Ectodermal cell (in vitro differentiated cells): ENCODE measurements at regions not wholly inside any gene's neighbourhood (a gene's known extent, or its start where the extent isn't known, plus 50 kb on each side); places are given as distances from the start of the nearest gene placed in this dataset.

Experiments
- H3K27ac ChIP-seq: 2 replicates; pipeline ENCODE4 v1.7.0; 2013; ENCODE audit warnings: mild to moderate bottlenecking, low read depth, low read length; ENCODE audit not compliant: insufficient read depth, poor library complexity, severe bottlenecking
- H3K27me3 ChIP-seq: 2 replicates; pipeline ENCODE4 v1.7.0; 2013; ENCODE audit warnings: mild to moderate bottlenecking, low read length; ENCODE audit not compliant: insufficient read depth, control insufficient read depth, poor library complexity, severe bottlenecking
- H3K36me3 ChIP-seq: one replicate; pipeline ENCODE4 v1.7.0; 2013; ENCODE audit warnings: low read length; ENCODE audit not compliant: control insufficient read depth, insufficient read depth
- H3K4me1 ChIP-seq: one replicate; pipeline ENCODE4 v1.7.0; 2013; ENCODE audit warnings: low read length; ENCODE audit not compliant: control insufficient read depth, insufficient read depth
- H3K4me3 ChIP-seq: 2 replicates; pipeline ENCODE4 v1.7.0; 2013; ENCODE audit warnings: low read depth, low read length, control low read depth; ENCODE audit not compliant: insufficient read depth
- H3K9me3 ChIP-seq: 2 replicates; pipeline ENCODE4 v1.7.0; 2013; ENCODE audit warnings: mild to moderate bottlenecking, low read length, moderate library complexity; ENCODE audit not compliant: control insufficient read depth
- WGBS, 2 experiments: methylation state at CpG; one replicate each; pipeline ENCODE4 v1.1.7; 2013; ENCODE audit warnings: missing lambda C conversion rate in 2 of 2; 5-methylcytosine and 5-hydroxymethylcytosine counted together

- Histone ChIP-seq H3K4me3 (no peak overlapping the region), H3K9me3 (no peaks in the 10 kb centered on the region), H3K27me3 (no peaks in the 10 kb centered on the region), H3K36me3 (no peaks in the 10 kb centered on the region), H3K4me1 (no peaks in the 10 kb centered on the region), H3K27ac (no peak overlapping the region)
- 97 to 99% methylated on average over 9 of the region's 9 CpGs for WGBS, 2 experiments
Observed at GRCh38 chr15:81954158-81954783, 91.5 kb downstream of the MEX3B start.

DNA sequence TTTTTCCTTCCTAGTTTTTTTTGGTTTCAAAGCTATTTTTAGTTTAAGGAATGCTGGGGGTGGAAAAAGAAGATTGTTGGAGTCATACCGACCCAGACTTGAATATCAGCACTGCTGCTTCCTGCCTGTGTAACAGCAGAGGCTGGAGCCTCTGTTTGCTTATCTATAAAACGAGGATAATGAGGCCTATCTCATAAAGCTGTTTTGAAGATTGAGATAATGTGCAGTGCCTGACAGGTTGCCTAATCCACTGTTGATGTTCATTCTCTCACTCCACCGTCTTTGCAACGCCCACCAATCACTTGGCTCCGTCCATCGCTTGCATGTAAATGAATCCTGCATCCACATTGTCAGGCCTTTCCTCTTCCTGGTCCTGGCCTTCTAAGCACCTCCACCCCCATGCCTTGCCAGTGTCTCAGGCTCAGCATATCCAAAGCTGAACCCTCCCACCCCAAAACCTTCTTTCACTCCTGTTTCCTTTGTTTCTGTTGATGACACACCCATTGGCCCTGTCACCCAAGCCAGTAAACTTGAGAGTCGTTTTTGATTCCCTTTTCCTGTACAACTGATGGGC, 94.9 kb downstream of the MEX3B start:
- Histone ChIP-seq H3K4me3 (no peak overlapping the region), H3K9me3 (no peaks in the 10 kb centered on the region), H3K27me3 (no peaks in the 10 kb centered on the region), H3K36me3 (no peaks in the 10 kb centered on the region), H3K4me1 (no peaks in the 10 kb centered on the region), H3K27ac (no peak overlapping the region)
- 88 to 90% methylated on average over 7 of the region's 7 CpGs for WGBS, 2 experiments

DNA sequence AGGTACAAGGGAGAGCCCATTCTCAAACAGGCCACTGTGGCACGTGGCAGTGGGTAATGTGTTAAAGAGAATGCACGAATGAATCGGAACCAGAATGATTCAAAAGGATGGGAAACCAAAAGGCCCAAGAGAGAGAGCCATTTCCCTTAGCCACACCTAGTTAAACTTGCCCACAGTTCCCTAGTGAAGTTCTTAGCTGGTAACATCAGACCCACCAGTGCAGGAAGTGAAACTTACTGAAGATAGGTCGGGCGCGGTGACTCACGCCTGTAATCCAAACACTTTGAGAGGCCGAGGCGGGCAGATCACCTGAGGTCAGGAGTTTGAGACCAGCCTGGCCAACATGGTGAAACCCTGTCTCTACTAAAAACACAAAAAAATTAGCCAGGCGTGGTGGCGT, 97.1 kb downstream of the MEX3B start:
- no peaks in the 10 kb centered on the region for H3K27me3 ChIP-seq
- no peak overlapping the region for H3K27ac ChIP-seq
- H3K4me3 ChIP-seq, result no peak overlapping the region
- H3K4me1 ChIP-seq, result no peaks in the 10 kb centered on the region
- no peaks in the 10 kb centered on the region for H3K9me3 ChIP-seq
- 93 to 94% methylated on average over 11 of the region's 11 CpGs for WGBS, 2 experiments
- no peaks in the 10 kb centered on the region for H3K36me3 ChIP-seq

- Histone ChIP-seq H3K27ac (no peak overlapping the region), H3K36me3 (no peaks in the 10 kb centered on the region), H3K27me3 (no peaks in the 10 kb centered on the region), H3K4me3 (no peak overlapping the region), H3K4me1 (no peaks in the 10 kb centered on the region), H3K9me3 (no peaks in the 10 kb centered on the region)
- 93 to 94% methylated on average over 8 of the region's 8 CpGs for WGBS, 2 experiments
Observed at GRCh38 chr15:81948222-81948621, 97.6 kb downstream of the MEX3B start.

DNA sequence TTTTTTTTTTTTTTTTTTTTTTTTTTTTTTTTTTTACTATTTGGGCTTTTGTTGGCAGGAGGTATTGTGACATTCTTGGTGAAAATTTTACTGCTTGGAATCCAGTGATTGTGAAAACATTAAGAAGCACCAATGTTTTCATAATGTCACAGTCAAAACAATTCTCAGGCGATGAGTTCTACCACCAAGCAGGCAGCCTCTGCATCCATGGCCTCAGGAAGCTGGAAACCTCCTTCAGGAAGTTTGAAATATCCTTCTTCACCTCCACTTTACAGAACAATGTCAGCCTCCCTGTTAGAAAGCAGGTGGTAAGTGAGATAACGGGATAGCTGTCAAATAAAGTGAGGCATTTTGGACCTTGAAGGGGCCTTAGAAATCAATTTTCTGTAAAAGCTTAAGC, 98.3 kb downstream of the MEX3B start:
- no peaks in the 10 kb centered on the region for H3K27me3 ChIP-seq
- no peak overlapping the region for H3K4me3 ChIP-seq
- WGBS, 2 experiments, result 91% methylated on average over 2 of the region's 2 CpGs
- H3K4me1 ChIP-seq, result no peaks in the 10 kb centered on the region
- H3K9me3 ChIP-seq, result no peaks in the 10 kb centered on the region
- no peak overlapping the region for H3K27ac ChIP-seq
- no peaks in the 10 kb centered on the region for H3K36me3 ChIP-seq

DNA sequence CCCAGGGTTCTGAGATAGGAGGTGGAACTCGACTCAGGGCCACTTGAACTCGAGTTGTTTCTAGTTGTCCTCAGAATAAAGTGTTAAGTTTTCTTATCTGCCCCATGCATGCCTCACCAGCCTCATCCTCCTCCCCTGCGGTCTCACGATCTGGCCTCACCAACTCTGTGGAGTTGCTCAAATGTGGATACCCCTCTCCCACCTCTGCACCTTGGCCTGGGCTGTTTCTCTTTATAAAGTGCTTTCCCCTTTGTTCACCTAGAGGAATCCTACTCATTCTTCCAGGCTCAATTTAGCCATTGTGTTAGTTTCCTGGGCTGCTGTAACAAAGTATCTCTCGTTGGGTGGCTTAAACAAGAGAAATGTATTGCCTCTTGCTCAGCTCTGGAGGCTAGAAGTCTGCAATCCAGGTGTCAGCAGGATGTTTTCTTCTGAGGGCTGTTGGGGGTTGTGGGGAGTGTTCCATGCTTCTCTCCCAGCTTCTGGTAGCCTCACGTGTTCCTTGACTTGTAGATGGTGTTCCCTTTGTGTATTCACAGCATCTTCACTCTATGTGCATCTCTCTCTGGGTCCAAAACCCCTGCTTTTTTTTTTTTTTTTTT, 100.7 kb downstream of the MEX3B start:
- Histone ChIP-seq H3K27ac (no peak overlapping the region), H3K36me3 (no peaks in the 10 kb centered on the region), H3K4me3 (no peak overlapping the region), H3K4me1 (peaks cover 4% of the 10 kb centered on the region), H3K27me3 (no peaks in the 10 kb centered on the region), H3K9me3 (no peaks in the 10 kb centered on the region)
- 82 to 88% methylated on average over 6 of the region's 6 CpGs for WGBS, 2 experiments

DNA sequence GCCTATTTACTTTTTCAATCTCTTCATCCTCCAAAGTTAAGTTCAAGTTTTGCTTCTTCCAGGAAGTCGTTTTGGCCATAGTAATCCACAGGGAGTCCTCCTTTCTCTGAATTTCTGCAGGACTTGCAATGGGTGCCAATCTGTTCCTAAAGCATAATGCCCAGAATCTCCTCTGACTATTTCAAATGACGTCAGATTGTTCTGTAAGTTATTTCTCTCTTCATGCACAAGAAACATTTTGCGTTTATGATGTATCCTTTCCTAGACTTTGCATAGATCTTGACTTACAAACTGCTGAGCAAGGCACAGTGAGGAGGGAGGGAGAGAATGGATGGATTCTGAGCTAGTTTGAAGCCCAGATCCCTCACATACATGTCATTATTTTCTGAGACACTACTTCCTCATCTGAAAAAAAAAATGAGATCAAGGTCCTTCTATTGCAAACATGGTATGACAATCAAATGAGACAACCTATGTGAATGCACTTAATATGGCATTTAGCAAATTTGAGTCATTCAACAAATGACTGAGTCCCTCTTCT, 103.1 kb downstream of the MEX3B start:
- Histone ChIP-seq H3K27ac (no peak overlapping the region), H3K4me1 (peaks cover 4% of the 10 kb centered on the region), H3K27me3 (no peaks in the 10 kb centered on the region), H3K9me3 (no peaks in the 10 kb centered on the region), H3K36me3 (no peaks in the 10 kb centered on the region), H3K4me3 (no peak overlapping the region)
- WGBS, 2 experiments, result 89 to 90% methylated on average over 3 of the region's 3 CpGs

DNA sequence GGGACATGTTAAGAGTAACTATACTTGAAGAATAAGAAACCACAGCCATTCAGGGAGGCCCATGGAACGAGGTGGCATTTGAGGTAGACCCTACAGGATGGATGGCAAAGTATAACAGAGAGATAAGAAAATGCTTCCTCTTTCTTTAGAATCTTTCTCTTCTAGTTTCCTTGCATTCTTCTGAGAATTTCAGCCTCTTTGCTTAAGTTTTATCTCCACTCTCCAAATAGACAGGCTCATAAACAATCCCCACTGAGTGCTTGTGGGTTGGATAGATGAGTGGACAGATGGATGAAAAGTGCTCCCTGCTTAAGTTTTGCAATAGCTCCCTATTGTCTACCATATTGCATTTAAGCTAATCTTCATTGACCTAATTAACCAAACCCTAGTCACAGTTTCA, 103.7 kb downstream of the MEX3B start:
- Histone ChIP-seq H3K27me3 (no peaks in the 10 kb centered on the region), H3K4me3 (no peak overlapping the region), H3K27ac (no peak overlapping the region), H3K36me3 (no peaks in the 10 kb centered on the region), H3K4me1 (peaks cover 4% of the 10 kb centered on the region), H3K9me3 (no peaks in the 10 kb centered on the region)
- 83% methylated on average over 1 of the region's 1 CpG; no CpG with 5 or more reads in 1 of the 2 experiments for WGBS, 2 experiments

DNA sequence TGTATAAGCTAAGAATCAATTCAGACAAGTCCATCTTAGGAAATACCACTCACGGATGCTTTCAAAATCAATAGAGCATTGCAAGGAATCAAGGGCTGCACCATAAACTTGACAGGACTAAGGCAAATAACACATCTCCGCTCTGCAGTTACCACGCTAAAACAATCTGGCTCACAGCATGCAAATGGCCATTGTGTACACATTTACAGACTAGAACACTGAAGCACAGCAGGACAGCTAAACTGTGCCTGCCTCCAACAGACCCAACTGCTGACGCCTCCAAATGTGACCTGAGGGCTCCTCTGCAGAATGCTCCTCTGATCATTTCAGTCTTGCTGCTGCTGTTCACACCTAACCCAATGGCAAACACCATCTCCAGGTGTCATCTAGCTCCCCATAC, 104.3 kb downstream of the MEX3B start:
- H3K27me3 ChIP-seq, result no peaks in the 10 kb centered on the region
- peaks cover 4% of the 10 kb centered on the region for H3K4me1 ChIP-seq
- WGBS, 2 experiments, result 61% methylated on average over 4 of the region's 4 CpGs
- H3K27ac ChIP-seq, result no peak overlapping the region
- no peaks in the 10 kb centered on the region for H3K36me3 ChIP-seq
- no peaks in the 10 kb centered on the region for H3K9me3 ChIP-seq
- H3K4me3 ChIP-seq, result no peak overlapping the region
